NB4 (cell line): ENCODE measurements at regions not wholly inside any gene's neighbourhood (a gene's known extent, or its start where the extent isn't known, plus 50 kb on each side); places are given as distances from the start of the nearest gene placed in this dataset.

Experiments
- DNase-seq: peaks from one replicate; pipeline ENCODE4 v3.0.0; 2010; ENCODE audit warnings: low read depth
- H3K4me3 ChIP-seq: one replicate; pipeline ENCODE4 v1.5.1; 2011; ENCODE audit warnings: mild to moderate bottlenecking, low read depth, low read length, moderate library complexity
- CTCF ChIP-seq: IDR thresholded peaks from one replicate; pipeline ENCODE4 v1.5.1; 2012; ENCODE audit warnings: low read depth, low read length
- MAX ChIP-seq: IDR thresholded peaks from 2 replicates; pipeline ENCODE4 v1.6.1; 2011; ENCODE audit warnings: low read depth, low read length
- MYC ChIP-seq: IDR thresholded peaks from 2 replicates; pipeline ENCODE4 v1.6.1; 2011; ENCODE audit warnings: low read depth, low read length
- POLR2A ChIP-seq: IDR thresholded peaks from 2 replicates; pipeline ENCODE4 v1.6.1; 2011; ENCODE audit warnings: mild to moderate bottlenecking; ENCODE audit not compliant: insufficient read length; ENCODE audit errors: extremely low read depth

- H3K4me3 ChIP-seq, result no peak overlapping the region
- no peak for DNase-seq
- no peak for TF ChIP-seq MAX
- no peak for TF ChIP-seq CTCF
- TF ChIP-seq POLR2A, result no peak
- no peak for TF ChIP-seq MYC
Measured at GRCh38 chr4:174036111-174036510, 247.4 kb downstream of the FBXO8 start.

- H3K4me3 ChIP-seq, result no peak overlapping the region
- no peak for DNase-seq
- TF ChIP-seq MAX, result no peak
Measured at GRCh38 chr4:174023641-174024040, 259.8 kb downstream of the FBXO8 start.

GRCh38 chr4:174018236-174018635 lies 265.2 kb downstream of the FBXO8 start:
- DNase-seq, result no peak
- no peak overlapping the region for H3K4me3 ChIP-seq
- TF ChIP-seq CTCF (no peak), MYC (no peak), POLR2A (no peak), MAX (no peak)

- no peak for TF ChIP-seq CTCF
- TF ChIP-seq MYC, result no peak
- no peak overlapping the region for H3K4me3 ChIP-seq
- DNase-seq, result no peak
Measured at GRCh38 chr4:174016251-174016650, 267.2 kb downstream of the FBXO8 start.

- TF ChIP-seq POLR2A (no peak), CTCF (no peak), MAX (no peak), MYC (no peak)
- H3K4me3 ChIP-seq, result no peak overlapping the region
- no peak for DNase-seq
Measured at GRCh38 chr4:174012886-174013259, 270.6 kb downstream of the FBXO8 start.

- no peak for TF ChIP-seq CTCF
- no peak for TF ChIP-seq MAX
- no peak for TF ChIP-seq POLR2A
- no peak for TF ChIP-seq MYC
- no peak for DNase-seq
- no peak overlapping the region for H3K4me3 ChIP-seq
Measured at GRCh38 chr4:174012135-174012885, 271.2 kb downstream of the FBXO8 start.
